Pancreas (tissue), 10 donors: ENCODE measurements at regions not wholly inside any gene's neighbourhood (a gene's known extent, or its start where the extent isn't known, plus 50 kb on each side); places are given as distances from the start of the nearest gene placed in this dataset.

Experiments used
- ATAC-seq, 4 donors: fragments of 200-7000 bp; cut with Tn5 transposase; one replicate each; pipeline versions ENCODE4 v1.8.0 to v1.9.1; 2020; ENCODE audit warnings: mild to moderate bottlenecking in 4 of 4, moderate library complexity in 4 of 4
- DNase-seq, 6 donors: peaks; one replicate each; pipeline ENCODE4 v3.0.0-alpha.2; 2020
- FAIRE-seq: peaks from 2 replicates; lab custom pipeline; 2012; peaks lifted over from hg19 to GRCh38; lab: Jason Lieb, UNC
- H3K27ac ChIP-seq, 4 donors: fragments of 200-600 bp; sonication (generic); 1 replicate in 3 of 4; 2 replicates in 1 of 4; pipeline versions ENCODE4 v1.5.0 to v1.8.0; 2020
- H3K27me3 ChIP-seq, 4 donors: fragments of 200-600 bp; one replicate each; pipeline ENCODE4 v1.8.0; 2021
- H3K36me3 ChIP-seq, 3 donors: fragments of 200-600 bp; sonication (generic) in 1 of 3; one replicate each; pipeline versions ENCODE4 v1.5.0 to v1.8.0; 2020 to 2021
- H3K4me1 ChIP-seq, 3 donors: fragments of 200-600 bp; one replicate each; pipeline ENCODE4 v1.8.0; 2021
- H3K4me3 ChIP-seq, 4 donors: fragments of 200-600 bp; sonication (generic) in 2 of 4; one replicate each; pipeline versions ENCODE4 v1.5.0 to v1.8.0; 2020 to 2021
- H3K9me3 ChIP-seq, 4 donors: fragments of 200-600 bp; one replicate each; pipeline ENCODE4 v1.8.0; 2021
- WGBS, 2 donors: extraction: QIAGEN DNeasy Blood & Tissue Kit; methylation state at CpG; one replicate each; pipeline ENCODE4 v1.1.7; 2013; 5-methylcytosine and 5-hydroxymethylcytosine counted together
- intact Hi-C, 3 donors: fragments of 100-400 bp; cut with DNase I; formaldehyde crosslinking; loops; one replicate each; pipeline versions ENCODE4 v1.11.1 to v1.14.2; 2022
- TF ChIP-seq, protein P1 (sequence below), 4 donors: fragments of 200-600 bp; sonication (generic) in 3 of 4; IDR thresholded peaks; one replicate each; pipeline versions ENCODE4 v1.5.0 to v1.8.0; 2021; ENCODE audit warnings: antibody characterized with exemption in 4 of 4
- donor health status: healthy with polysubstance abuse.
- donor health status: DM: no; HTN: no; CAD: no; lungs with moderate emphysema.
- donor health status: DM: no; HTN: no; CAD: no.
- donor health status: control.
- donor health status: control.
- donor health status: Bipolar disorder and iron deficiency.
- donor health status: DM: yes; HTN: yes; CAD: no.
- donor health status: DM: no; HTN: no; CAD: no.
- donor health status: DM: no; HTN: no; CAD: no.
- donor health status: DM: yes; HTN: yes; CAD: no.

DNA sequence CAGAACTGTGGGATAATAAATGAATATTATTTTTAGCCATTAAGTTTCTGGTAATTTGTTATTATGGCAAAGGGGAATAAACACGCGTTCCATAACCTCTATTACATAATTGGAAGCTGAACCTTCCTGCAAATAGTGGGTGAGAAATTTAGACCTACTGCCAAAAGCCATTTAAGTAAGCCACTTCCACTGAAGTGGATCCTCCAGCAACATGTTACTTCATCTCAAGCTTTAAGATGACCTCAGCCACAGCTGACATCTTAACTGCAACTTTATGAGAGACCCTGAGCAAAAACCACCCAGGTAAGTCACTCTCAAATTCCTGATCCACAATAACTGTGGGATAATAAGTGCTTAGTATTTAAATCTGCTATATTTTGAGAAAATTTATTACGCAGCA is 1048.6 kb downstream of the FAM133A start:
- DNase-seq (no peak), FAIRE-seq (no peak), ATAC-seq (no peak)
- intact Hi-C loops = no loop called here
- Histone ChIP-seq H3K27ac (no peak overlapping the region), H3K27me3 (peaks cover 0 to 7% (median 0%) of the 10 kb centered on the region in 4 donors), H3K9me3 (no peaks in the 10 kb centered on the region), H3K36me3 (no peaks in the 10 kb centered on the region), H3K4me3 (no peak overlapping the region), H3K4me1 (no peaks in the 10 kb centered on the region)
- TF ChIP-seq, protein P1, sequence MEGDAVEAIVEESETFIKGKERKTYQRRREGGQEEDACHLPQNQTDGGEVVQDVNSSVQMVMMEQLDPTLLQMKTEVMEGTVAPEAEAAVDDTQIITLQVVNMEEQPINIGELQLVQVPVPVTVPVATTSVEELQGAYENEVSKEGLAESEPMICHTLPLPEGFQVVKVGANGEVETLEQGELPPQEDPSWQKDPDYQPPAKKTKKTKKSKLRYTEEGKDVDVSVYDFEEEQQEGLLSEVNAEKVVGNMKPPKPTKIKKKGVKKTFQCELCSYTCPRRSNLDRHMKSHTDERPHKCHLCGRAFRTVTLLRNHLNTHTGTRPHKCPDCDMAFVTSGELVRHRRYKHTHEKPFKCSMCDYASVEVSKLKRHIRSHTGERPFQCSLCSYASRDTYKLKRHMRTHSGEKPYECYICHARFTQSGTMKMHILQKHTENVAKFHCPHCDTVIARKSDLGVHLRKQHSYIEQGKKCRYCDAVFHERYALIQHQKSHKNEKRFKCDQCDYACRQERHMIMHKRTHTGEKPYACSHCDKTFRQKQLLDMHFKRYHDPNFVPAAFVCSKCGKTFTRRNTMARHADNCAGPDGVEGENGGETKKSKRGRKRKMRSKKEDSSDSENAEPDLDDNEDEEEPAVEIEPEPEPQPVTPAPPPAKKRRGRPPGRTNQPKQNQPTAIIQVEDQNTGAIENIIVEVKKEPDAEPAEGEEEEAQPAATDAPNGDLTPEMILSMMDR (IDR thresholded peaks at IDR 0.05) = no peak
- 85 to 89% methylated on average over 3 of the region's 3 CpGs for WGBS, 2 donors

DNA sequence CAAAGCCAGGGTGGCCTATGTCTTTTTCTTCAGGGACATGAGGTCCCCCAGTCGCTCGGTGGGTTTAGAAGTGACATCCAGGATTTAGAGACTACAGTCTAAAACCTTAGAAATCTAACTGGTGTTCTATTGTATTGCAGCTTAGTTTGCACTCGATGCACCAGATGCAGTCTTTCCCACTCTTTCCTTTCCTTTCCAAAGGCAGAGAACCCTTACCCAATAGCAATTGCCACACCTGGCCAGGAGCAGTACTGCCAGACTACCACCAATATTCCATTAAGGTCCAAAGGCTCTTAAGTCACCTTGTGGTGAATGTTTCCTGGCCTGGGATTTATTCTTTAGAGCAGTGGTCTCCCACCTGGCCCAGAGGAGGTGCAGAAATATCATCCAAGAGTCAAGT is 1068.8 kb downstream of the FAM133A start:
- TF ChIP-seq, protein P1 (IDR thresholded peaks at IDR 0.05) = no peak
- FAIRE-seq (no peak), ATAC-seq (peak in 3 of 4 donors; percentile 39 to 64 (median 53)), DNase-seq (no peak)
- H3K36me3 ChIP-seq = no peaks in the 10 kb centered on the region
- no peaks in the 10 kb centered on the region for H3K4me1 ChIP-seq
- no peak overlapping the region for H3K4me3 ChIP-seq
- no peaks in the 10 kb centered on the region for H3K9me3 ChIP-seq
- H3K27ac ChIP-seq = no peak overlapping the region
- peaks cover 0 to 4% (median 0%) of the 10 kb centered on the region in 4 donors for H3K27me3 ChIP-seq
- WGBS, 2 donors = 63 to 67% methylated on average over 3 of the region's 3 CpGs
- intact Hi-C loops = no loop called here

DNA sequence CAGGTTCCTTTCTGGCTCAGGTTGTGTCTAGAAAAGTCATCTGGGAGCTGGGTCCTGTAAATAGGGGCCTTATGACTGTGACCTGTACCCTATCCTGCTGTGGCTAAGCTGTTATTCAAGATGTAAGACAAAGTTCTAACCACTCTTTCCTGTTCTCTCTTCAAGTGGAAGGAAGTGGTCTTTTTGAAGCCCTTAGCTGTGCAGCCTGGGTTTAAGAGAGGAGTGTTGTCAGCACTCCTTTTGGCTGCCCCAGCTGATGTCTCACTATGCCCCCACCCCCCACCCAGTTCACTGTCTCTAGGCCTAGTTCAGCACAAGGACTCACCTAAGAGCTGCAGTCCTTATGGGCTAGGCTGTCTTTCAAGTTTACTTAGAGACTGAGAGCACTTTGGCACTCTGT is 1069.5 kb downstream of the FAM133A start:
- no peak overlapping the region for H3K27ac ChIP-seq
- intact Hi-C loops = no loop called here
- no peak for DNase-seq
- H3K27me3 ChIP-seq = peaks cover 0 to 5% (median 0%) of the 10 kb centered on the region in 4 donors
- H3K4me1 ChIP-seq = no peaks in the 10 kb centered on the region
- FAIRE-seq = no peak
- TF ChIP-seq, protein P1 (IDR thresholded peaks at IDR 0.05) = no peak
- no peak overlapping the region for H3K4me3 ChIP-seq
- no peaks in the 10 kb centered on the region for H3K9me3 ChIP-seq
- no peak for ATAC-seq
- H3K36me3 ChIP-seq = no peaks in the 10 kb centered on the region

DNA sequence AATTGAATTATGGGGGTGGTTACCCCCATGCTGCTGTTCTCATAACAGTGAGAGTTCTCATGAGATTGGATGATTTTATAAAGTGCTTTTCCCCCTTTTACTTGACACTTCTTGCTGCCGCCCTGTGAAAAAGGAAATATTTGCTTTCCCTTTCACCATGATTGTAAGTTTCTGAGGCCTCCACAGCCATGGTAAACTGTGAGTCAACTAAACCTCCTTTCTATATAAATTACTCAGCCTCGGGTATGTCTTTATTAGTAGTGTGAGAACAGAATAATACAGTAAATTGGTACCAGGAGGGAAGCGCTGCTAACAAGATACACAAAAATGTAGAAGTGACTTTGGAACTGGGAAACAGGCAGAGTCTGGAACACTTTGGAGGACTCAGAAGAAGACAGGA is 1070.8 kb downstream of the FAM133A start:
- WGBS, 2 donors = 82 to 83% methylated on average over 3 of the region's 3 CpGs
- peaks cover 0 to 3% (median 0%) of the 10 kb centered on the region in 4 donors for H3K27me3 ChIP-seq
- no peaks in the 10 kb centered on the region for H3K9me3 ChIP-seq
- TF ChIP-seq, protein P1 (IDR thresholded peaks at IDR 0.05) = no peak
- FAIRE-seq (no peak), ATAC-seq (no peak), DNase-seq (no peak)
- no peak overlapping the region for H3K27ac ChIP-seq
- H3K4me3 ChIP-seq = no peak overlapping the region
- no peaks in the 10 kb centered on the region for H3K4me1 ChIP-seq
- H3K36me3 ChIP-seq = no peaks in the 10 kb centered on the region
- intact Hi-C loops = no loop called here

DNA sequence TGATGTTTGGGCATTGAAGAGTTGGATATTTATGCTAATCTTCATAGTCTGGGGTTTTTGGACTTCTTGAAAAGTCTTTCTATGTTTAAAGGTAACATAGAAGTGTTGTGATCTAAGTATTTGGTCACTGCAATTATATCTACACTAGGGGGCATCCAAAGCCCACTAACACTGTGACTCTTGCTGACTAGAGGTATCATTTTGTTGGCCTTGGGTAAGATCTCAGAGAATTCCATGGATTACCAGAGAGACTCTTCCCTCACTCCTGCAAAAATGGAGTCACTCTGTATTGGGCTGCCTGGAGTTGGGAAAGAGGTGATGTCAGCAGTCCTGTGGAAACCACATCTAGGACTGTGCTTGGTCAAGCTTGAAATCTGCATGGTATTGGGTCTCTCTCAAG is 1077.6 kb downstream of the FAM133A start:
- no peaks in the 10 kb centered on the region for H3K9me3 ChIP-seq
- H3K27me3 ChIP-seq = peaks cover 0 to 3% (median 0%) of the 10 kb centered on the region in 4 donors
- no peaks in the 10 kb centered on the region for H3K4me1 ChIP-seq
- ATAC-seq = no peak
- H3K27ac ChIP-seq = no peak overlapping the region
- DNase-seq = no peak
- no peaks in the 10 kb centered on the region for H3K36me3 ChIP-seq
- intact Hi-C loops = no loop called here
- FAIRE-seq = no peak
- TF ChIP-seq, protein P1 (IDR thresholded peaks at IDR 0.05) = no peak
- no peak overlapping the region for H3K4me3 ChIP-seq
